Lung microvascular endothelial cell (primary cell): ENCODE measurements at regions not wholly inside any gene's neighbourhood (a gene's known extent, or its start where the extent isn't known, plus 50 kb on each side); places are given as distances from the start of the nearest gene placed in this dataset.

Experiments used
- DNase-seq, 2 donors: peaks; one replicate each; pipeline versions ENCODE4 v3.0.0 to v3.0.0-alpha.2; 2010; ENCODE audit warnings: low read depth in 2 of 2

DNA sequence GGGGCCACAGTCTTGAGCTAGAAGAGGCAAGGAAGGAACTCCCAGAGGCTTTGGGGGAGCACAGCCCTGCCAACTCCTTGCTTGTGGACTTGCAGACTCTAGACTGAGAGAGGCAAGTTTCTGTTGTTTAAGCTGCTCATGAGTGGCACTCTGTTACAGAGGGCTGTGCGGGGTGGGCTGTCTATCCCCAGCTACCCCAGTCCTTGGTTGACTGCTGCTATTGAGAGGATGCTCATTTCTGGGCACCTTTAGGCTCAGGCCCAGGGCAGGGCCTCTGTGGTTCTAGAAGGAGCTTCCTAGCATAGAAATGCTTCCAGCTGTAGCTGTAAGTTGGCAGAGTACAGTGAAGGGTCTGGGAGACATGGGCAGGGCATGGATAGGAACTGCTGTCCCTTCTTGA lies 151.3 kb upstream of the GGTLC1 start:
- no peak for DNase-seq

- no peak for DNase-seq
Observed at GRCh38 chr20:24138951-24139350, 150.4 kb upstream of the GGTLC1 start.

GRCh38 chr20:24138196-24138857 lies 149.7 kb upstream of the GGTLC1 start:
- no peak for DNase-seq

GRCh38 chr20:24136659-24137246 lies 148.2 kb upstream of the GGTLC1 start:
- DNase-seq: no peak

- DNase-seq: no peak
Observed at GRCh38 chr20:24135781-24136180, 147.2 kb upstream of the GGTLC1 start.

DNA sequence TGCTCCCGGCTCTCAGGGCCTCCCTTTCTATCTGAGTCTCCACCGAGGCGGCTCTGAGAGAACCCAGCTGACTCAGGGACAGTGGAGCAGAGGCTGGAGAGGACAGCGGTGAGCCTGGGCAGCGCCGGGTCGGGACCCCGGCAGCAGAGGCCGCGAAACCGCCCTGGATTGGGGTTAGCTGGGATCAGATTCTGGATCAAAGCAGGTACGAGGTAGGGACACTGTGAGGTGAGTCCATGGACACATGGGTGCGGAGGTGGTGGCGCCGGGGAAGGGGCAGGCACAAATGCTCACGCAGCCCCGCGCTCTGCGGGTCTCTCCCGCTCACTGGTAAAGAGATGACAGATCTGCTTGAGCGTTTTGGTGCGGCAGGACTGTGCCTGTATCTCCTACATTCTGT lies 146.4 kb upstream of the GGTLC1 start:
- DNase-seq: no peak

DNA sequence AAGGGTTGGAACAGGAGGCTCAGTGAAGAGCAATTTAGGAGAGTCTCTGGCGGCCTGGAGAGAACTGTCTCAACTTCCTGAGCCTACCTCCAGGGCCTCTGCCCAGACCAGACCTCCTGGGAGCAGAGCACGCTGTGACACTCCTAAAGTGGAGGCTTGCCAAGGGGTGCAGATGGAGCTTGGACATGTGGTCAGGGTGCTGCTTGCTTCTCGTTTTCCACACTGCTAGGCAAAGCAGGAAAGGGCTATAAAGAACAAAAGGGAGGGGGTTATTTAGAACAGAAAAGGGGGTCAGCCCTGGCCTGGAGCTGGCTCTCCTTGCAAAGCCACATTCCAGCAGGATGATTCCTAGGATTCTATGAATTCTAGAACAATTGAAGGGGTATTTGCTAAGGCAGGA lies 145.7 kb upstream of the GGTLC1 start:
- DNase-seq: no peak

GRCh38 chr20:24132246-24132645 lies 143.7 kb upstream of the GGTLC1 start:
- DNase-seq: no peak

DNA sequence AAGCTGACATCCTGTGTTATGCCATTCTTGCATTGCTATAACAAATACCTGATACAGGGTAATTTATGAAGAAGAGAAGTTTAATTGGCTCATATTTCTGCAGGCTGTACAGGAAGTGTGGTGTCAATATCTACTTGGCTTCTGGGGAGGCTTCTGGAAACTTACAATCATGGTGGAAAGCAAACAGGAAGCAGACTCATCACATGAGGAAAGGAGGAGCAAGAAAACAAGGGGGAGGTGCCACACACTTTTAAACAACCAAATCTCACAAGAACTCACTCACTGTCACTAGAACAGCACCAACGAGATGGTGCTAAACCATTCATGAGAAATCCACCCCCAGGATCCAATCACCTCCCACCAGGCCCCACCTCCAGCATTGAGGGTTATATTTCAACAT lies 143.1 kb upstream of the GGTLC1 start:
- peak; percentile 46 to 71 for DNase-seq

DNA sequence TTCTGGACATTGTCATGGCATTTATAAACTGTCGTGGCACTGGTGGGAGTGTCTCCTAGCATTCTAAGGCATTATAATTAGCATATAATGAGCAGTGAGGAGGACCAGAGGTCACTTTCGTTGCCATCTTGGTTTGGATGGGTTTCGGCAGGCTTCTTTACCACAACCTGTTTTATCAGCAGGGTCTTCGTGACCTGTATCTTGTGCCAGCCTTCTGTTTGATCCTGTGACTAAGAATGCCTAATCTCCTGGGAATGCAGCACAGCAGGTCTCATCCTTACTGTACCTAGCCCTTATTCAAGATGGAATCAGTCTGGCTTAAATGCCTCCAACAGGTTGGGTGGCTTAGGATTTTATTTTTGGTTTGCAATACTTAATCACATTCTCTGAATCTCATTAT lies 142.7 kb upstream of the GGTLC1 start:
- DNase-seq: no peak

GRCh38 chr20:24129641-24130040 lies 141.1 kb upstream of the GGTLC1 start:
- DNase-seq: no peak

DNA sequence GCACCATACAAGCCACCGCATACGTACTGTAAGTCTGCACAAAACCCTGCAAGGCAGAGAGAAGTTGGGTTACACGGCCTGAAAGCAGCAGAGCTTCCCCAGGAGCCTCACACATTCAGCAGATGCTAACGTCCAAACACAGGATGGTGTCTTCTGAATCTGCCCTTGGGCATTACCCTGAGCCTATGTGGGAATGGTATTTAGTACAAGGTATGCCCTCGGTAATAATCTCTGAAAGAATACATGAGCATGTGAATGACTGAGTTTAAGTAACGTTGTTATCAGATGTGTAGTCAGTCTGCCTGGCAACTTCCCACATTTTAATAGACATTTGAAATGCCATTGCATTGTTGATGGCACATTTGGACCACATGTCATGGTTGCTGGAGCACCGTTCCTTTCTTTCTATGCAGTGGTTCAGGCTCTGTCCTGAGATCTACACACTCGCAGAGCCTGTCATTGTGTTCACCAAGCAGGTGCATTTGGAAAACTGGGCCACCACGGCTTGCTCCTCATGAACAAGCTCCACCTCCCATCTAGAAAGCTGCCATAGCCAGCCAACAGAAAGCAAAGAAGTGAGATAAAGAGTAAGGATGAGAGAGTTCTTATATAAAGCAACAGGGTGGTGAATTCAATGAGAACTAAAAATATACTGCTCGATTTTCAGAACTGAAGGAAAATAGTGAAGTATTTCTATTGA lies 136.5 kb upstream of the GGTLC1 start:
- DNase-seq: no peak

- no peak for DNase-seq
Observed at GRCh38 chr20:24124003-24124402, 135.4 kb upstream of the GGTLC1 start.

DNA sequence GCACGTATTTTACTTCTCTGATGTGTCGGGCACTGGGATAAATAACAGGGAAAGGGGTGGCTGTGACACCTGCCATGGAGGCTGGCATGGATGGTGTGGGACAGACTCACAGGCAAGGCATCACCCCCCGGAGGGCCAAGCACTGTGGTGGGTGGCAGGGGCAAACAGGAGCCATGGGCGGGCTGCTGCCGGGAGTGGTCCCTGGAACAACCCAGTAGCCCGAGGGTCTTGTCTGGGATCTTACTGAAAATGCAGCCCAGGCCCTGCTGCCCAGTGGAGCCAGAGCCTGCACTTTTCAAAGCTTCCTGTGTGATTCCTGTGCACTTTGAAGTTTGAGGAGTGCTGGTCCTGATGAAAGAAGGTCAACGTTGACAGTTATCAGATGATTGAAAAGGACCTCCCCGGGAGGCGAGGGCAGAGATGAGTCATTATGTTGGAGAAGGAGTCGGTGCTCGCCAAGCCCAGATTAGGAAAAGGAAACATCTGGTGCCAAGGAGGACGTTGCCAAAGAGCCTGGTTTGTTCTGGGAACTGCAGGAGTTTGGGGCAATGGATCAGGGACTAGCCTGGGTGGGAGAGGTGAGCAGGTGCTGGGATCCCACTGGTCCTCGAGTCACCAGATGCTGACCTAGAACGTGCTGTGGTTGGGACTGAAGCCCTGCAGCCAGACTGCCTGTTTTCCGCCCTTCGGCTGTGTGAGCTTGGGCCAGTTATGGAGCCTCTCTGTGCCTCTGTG lies 130.0 kb upstream of the GGTLC1 start:
- DNase-seq: peak; percentile 44 to 86

DNA sequence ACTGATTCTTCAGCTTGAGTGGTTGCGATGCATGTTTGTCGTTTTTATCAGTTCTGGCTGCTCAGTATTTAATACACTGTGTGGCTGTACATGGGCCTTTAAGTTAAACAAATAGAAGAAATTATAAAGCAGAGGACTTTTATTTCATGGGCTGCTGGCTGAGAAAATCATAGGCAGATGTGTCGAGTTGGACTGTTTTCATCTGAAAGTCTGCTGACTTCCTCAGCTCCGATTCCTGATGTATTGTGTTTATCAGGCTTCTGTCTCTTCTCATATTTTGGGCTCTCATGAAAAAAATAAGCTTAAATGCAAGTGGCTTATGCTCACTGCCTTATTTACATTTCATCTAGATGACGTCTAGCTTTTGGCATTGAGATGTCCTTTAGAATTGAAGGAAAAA lies 129.5 kb upstream of the GGTLC1 start:
- DNase-seq: peak in 1 of 2 donors; percentile 54

DNA sequence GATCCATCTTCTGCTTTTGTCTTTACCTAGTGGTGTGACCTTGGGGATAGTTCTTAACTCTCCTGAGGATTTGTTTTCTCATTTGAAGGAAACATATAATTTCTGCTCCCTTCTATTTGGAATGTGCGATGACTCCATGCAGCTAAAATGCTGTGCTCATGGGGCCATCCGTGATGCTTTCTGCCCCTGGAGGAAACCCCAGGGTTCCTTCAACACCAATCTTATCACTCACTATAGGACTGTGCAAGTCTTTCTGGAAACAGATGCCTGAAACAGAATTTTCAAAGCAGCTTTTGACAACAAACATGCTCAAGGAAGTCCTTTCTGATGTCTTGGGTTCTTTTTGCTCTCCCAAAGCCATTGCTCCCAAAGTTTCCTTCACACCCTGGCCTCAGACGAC lies 128.8 kb upstream of the GGTLC1 start:
- no peak for DNase-seq

DNA sequence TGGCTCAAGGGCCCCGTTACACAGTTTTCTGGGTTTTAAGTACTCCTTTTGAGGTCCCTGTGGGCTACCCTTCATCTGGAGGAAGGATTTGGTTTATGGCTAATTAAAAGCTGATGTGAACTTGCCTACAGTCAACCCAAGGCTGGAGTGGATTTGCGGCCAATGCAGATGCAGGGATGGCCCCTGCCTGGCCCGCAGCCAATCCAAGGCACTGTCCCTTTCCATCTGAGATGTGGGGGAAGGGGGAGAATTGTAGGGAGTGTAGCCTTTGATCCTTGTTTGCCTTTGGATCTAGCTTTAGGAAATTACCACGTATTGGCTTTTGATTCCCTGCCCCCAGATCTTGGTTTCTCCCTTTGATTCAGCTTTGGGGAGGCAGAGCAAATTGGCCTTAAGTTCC lies 128.0 kb upstream of the GGTLC1 start:
- DNase-seq: no peak

DNA sequence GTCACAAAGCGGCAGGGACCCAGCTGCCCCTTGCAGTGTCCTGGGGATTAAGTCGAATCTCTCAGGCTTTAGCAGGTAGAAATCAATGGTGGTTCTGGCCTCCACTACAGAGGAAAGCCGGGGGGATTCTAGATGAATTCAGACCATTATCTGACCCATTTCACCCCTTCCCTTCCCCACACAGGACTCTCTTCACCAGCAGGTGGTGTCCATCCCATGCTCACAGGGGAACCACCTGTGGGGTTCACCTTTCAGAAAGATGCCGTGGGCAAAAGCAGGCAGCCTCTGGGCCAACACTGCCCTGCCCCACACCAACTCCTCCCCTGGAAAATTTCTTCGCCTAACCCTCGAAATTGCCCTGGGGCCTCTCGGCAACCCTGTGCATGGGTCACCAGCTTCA lies 123.8 kb upstream of the GGTLC1 start:
- no peak for DNase-seq

DNA sequence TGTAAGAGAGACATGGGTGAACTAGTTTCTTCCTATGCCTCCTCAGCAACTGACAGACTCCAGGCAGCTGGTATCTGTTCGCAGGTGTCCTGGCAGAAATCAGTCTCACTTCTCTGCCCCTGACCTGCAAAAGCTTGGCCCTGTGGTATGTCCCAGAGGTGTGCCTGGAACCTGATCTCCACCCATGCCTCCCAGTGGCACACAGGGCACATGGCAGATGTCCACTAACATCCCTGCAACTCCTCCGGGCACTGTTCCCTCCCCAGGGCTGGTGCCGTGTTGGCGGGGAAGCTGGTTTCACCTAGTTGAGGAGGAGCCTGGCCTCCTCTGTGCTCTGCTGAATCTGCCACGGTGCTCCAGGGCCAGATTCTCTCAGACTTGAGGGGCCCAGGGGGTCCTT lies 123.3 kb upstream of the GGTLC1 start:
- no peak for DNase-seq

DNA sequence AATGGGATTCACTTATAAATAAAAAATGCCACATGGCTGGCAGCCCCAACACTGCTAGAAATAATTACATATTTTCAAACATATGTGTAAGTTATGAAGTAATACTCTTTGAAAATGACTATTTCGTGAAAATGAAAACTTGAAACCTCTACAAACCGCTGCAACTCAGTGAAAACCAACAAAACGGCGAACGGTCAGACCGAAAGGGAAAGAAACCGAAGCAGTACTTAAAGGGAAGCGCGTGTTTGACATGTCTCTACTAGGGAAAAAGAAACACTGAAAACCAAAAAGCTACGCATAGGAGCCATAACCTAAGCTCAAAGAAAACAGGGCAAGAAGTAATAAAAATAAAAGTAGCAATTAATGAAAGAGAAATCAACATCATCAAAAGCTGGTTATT lies 121.0 kb upstream of the GGTLC1 start:
- no peak for DNase-seq

- no peak for DNase-seq
Observed at GRCh38 chr20:24109008-24109407, 120.4 kb upstream of the GGTLC1 start.

- DNase-seq: no peak
Observed at GRCh38 chr20:24108581-24108980, 120.0 kb upstream of the GGTLC1 start.
